OCI-LY7 (cell line): ENCODE measurements at regions not wholly inside any gene's neighbourhood (a gene's known extent, or its start where the extent isn't known, plus 50 kb on each side); places are given as distances from the start of the nearest gene placed in this dataset.

Experiments used
- BruUV-seq: library from RNA; stranded (reverse); fragments of 400-500 nt; replicated peaks from 2 replicates; lab custom pipeline; 2021; lab: Mats Ljungman, UMichigan
- CTCF ChIA-PET: fragments of 300-600 bp; sonication (Branson Sonifier 250); formaldehyde crosslinking; loops from one replicate; lab custom pipeline; 2022; ENCODE audit warnings: antibody characterized with exemption; ENCODE audit not compliant: unreplicated experiment; lab: Charles Lee
- POLR2A ChIA-PET: fragments of 300-600 bp; sonication (Branson Sonifier 250); formaldehyde crosslinking; loops from one replicate; lab custom pipeline; 2022; ENCODE audit warnings: antibody characterized with exemption; lab: Charles Lee
- DNase-seq: peaks from one replicate; pipeline ENCODE4 v3.0.0-alpha.2; 2015; ENCODE audit warnings: low spot score
- H2AFZ ChIP-seq: fragments of 200-600 bp; sonication (generic), shearing (Covaris generic); 2 replicates; pipeline ENCODE4 v1.6.1; 2014; ENCODE audit warnings: mild to moderate bottlenecking, antibody characterized with exemption, low read length, moderate library complexity
- H3K27ac ChIP-seq: fragments of 200-600 bp; sonication (generic); 2 replicates; pipeline ENCODE4 v1.5.1; 2014; ENCODE audit warnings: mixed run types, low read depth, mild to moderate bottlenecking, moderate library complexity, low read length, inconsistent platforms; ENCODE audit not compliant: poor library complexity, severe bottlenecking
- H3K36me3 ChIP-seq: fragments of 200-600 bp; sonication (generic); 2 replicates; pipeline ENCODE4 v1.6.1; 2014; ENCODE audit warnings: mild to moderate bottlenecking, antibody characterized with exemption, low read length, moderate library complexity, mixed read lengths; ENCODE audit not compliant: insufficient read depth
- H3K4me1 ChIP-seq: fragments of 200-600 bp; sonication (generic); 2 replicates; pipeline ENCODE4 v1.5.1; 2014; ENCODE audit warnings: mild to moderate bottlenecking, low read length; ENCODE audit not compliant: insufficient read depth, poor library complexity, severe bottlenecking
- H3K4me2 ChIP-seq: fragments of 200-600 bp; sonication (generic); 2 replicates; pipeline ENCODE4 v1.6.1; 2014; ENCODE audit warnings: mild to moderate bottlenecking, low read length
- H3K4me3 ChIP-seq: fragments of 200-600 bp; sonication (generic); 2 replicates; pipeline ENCODE4 v1.5.1; 2014; ENCODE audit warnings: mild to moderate bottlenecking, low read depth, low read length; ENCODE audit not compliant: poor library complexity, severe bottlenecking
- H3K79me2 ChIP-seq: fragments of 200-600 bp; sonication (generic); 2 replicates; pipeline ENCODE4 v1.6.1; 2016; ENCODE audit warnings: low read depth, mild to moderate bottlenecking, low read length, moderate library complexity, mixed read lengths; ENCODE audit not compliant: insufficient read depth
- H3K9me2 ChIP-seq: fragments of 200-600 bp; sonication (generic); 2 replicates; pipeline ENCODE4 v1.6.1; 2016; ENCODE audit warnings: mild to moderate bottlenecking, low read length, mixed read lengths; ENCODE audit not compliant: insufficient read depth
- H3K9me3 ChIP-seq: fragments of 200-600 bp; sonication (generic); 2 replicates; pipeline ENCODE4 v1.6.1; 2014; ENCODE audit warnings: mild to moderate bottlenecking, mixed run types, low read length, mixed read lengths
- H4K20me1 ChIP-seq: fragments of 200-600 bp; sonication (generic); 2 replicates; pipeline ENCODE4 v1.6.1; 2014; ENCODE audit warnings: mild to moderate bottlenecking, antibody characterized with exemption, low read length, moderate library complexity, mixed read lengths; ENCODE audit not compliant: insufficient read depth
- EZH2phosphoT487 ChIP-seq: fragments of 200-600 bp; sonication (generic); IDR thresholded peaks from 2 replicates; pipeline ENCODE4 v1.6.1; 2018; ENCODE audit warnings: low read depth, borderline replicate concordance, mild to moderate bottlenecking, mixed run types, antibody characterized with exemption, low read length, moderate library complexity, mixed read lengths
- intact Hi-C: fragments of 100-400 bp; cut with micrococcal nuclease; formaldehyde crosslinking; loops from one replicate; pipeline ENCODE4 v1.10.0; 2022; ENCODE audit not compliant: unreplicated experiment
- TF ChIP-seq, protein P1 (sequence below): fragments of 200-600 bp; sonication (generic); conservative IDR thresholded peaks from 2 replicates; pipeline ENCODE4 v1.5.1; 2014; ENCODE audit warnings: mild to moderate bottlenecking, antibody characterized with exemption, low read length, moderate library complexity, mixed read lengths

- POLR2A ChIA-PET: interaction anchor here (1.8 to 2.3 kb wide), 3 partner anchors 11 to 12 kb away, joined by 4 to 8 read pairs (median 6); no protein-coding TSS in a partner anchor
- no peak for TF ChIP-seq EZH2phosphoT487
- TF ChIP-seq, protein P1, sequence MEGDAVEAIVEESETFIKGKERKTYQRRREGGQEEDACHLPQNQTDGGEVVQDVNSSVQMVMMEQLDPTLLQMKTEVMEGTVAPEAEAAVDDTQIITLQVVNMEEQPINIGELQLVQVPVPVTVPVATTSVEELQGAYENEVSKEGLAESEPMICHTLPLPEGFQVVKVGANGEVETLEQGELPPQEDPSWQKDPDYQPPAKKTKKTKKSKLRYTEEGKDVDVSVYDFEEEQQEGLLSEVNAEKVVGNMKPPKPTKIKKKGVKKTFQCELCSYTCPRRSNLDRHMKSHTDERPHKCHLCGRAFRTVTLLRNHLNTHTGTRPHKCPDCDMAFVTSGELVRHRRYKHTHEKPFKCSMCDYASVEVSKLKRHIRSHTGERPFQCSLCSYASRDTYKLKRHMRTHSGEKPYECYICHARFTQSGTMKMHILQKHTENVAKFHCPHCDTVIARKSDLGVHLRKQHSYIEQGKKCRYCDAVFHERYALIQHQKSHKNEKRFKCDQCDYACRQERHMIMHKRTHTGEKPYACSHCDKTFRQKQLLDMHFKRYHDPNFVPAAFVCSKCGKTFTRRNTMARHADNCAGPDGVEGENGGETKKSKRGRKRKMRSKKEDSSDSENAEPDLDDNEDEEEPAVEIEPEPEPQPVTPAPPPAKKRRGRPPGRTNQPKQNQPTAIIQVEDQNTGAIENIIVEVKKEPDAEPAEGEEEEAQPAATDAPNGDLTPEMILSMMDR: no peak
- CTCF ChIA-PET: no interaction called here
- Histone ChIP-seq H4K20me1 (no peaks in the 10 kb centered on the region), H3K9me2 (no peaks in the 10 kb centered on the region), H3K79me2 (no peaks in the 10 kb centered on the region), H2AFZ (no peak overlapping the region), H3K4me3 (no peak overlapping the region), H3K4me2 (no peak overlapping the region), H3K4me1 (no peaks in the 10 kb centered on the region), H3K9me3 (no peaks in the 10 kb centered on the region), H3K36me3 (peaks cover 13% of the 10 kb centered on the region; the same call in 1 of the 2 replicates), H3K27ac (no peak overlapping the region)
- BruUV-seq: no TSS peak
- intact Hi-C loops: no loop called here
- no peak for DNase-seq
These were observed 83.6 kb upstream of the SPATA12 start for GRCh38 chr3:56976651-56977560.

GRCh38 chr3:56975567-56975966 is 84.9 kb upstream of the SPATA12 start:
- no peak overlapping the region for H3K4me2 ChIP-seq
- BruUV-seq: no TSS peak
- no peaks in the 10 kb centered on the region for H3K9me3 ChIP-seq
- peaks cover 6% of the 10 kb centered on the region; the same call in 1 of the 2 replicates for H3K36me3 ChIP-seq
- no peaks in the 10 kb centered on the region for H3K79me2 ChIP-seq
- CTCF ChIA-PET: no interaction called here
- H4K20me1 ChIP-seq: no peaks in the 10 kb centered on the region
- H3K27ac ChIP-seq: no peak overlapping the region
- no peak for DNase-seq
- no peak overlapping the region for H3K4me3 ChIP-seq
- intact Hi-C loops: no loop called here
- H3K4me1 ChIP-seq: peaks cover 7% of the 10 kb centered on the region
- no peaks in the 10 kb centered on the region for H3K9me2 ChIP-seq
- TF ChIP-seq, protein P1: no peak
- TF ChIP-seq EZH2phosphoT487: no peak
- POLR2A ChIA-PET: no interaction called here
- H2AFZ ChIP-seq: no peak overlapping the region
